Liver (tissue), 8 donors: ENCODE measurements at regions not wholly inside any gene's neighbourhood (a gene's known extent, or its start where the extent isn't known, plus 50 kb on each side); places are given as distances from the start of the nearest gene placed in this dataset.

Experiments
- DNase-seq: peaks from one replicate; pipeline ENCODE4 v3.0.0-alpha.2; 2017; ENCODE audit warnings: low spot score
- H3K27ac ChIP-seq, 2 donors: one replicate each; pipeline ENCODE4 v1.7.0; 2013; ENCODE audit warnings: inconsistent platforms in 2 of 2, low read length in 2 of 2, control low read depth in 1 of 2, low read depth in 1 of 2, mild to moderate bottlenecking in 1 of 2
- H3K27me3 ChIP-seq, 4 donors: one replicate each; pipeline versions ENCODE4 v1.6.1 to v1.7.0; 2013; ENCODE audit warnings: low read length in 3 of 4, inconsistent platforms in 1 of 4, mild to moderate bottlenecking in 1 of 4, moderate library complexity in 1 of 4; ENCODE audit not compliant: control insufficient read depth in 4 of 4, insufficient read depth in 4 of 4
- H3K36me3 ChIP-seq, 4 donors: one replicate each; pipeline versions ENCODE4 v1.6.1 to v1.7.0; 2013; ENCODE audit warnings: low read length in 3 of 4, mild to moderate bottlenecking in 3 of 4, low read depth in 1 of 4, moderate library complexity in 1 of 4; ENCODE audit not compliant: control insufficient read depth in 4 of 4, insufficient read depth in 3 of 4
- H3K4me1 ChIP-seq, 4 donors: one replicate each; pipeline versions ENCODE4 v1.6.1 to v1.7.0; 2013; ENCODE audit warnings: low read length in 3 of 4, mild to moderate bottlenecking in 3 of 4, moderate library complexity in 1 of 4; ENCODE audit not compliant: control insufficient read depth in 4 of 4, insufficient read depth in 4 of 4
- H3K4me3 ChIP-seq, 3 donors: one replicate each; pipeline versions ENCODE4 v1.6.1 to v1.7.0; 2013; ENCODE audit warnings: low read length in 3 of 3, control low read depth in 1 of 3, low read depth in 1 of 3, mild to moderate bottlenecking in 1 of 3
- H3K9ac ChIP-seq, 2 donors: one replicate each; pipeline ENCODE4 v1.7.0; 2013; ENCODE audit warnings: low read length in 2 of 2, mild to moderate bottlenecking in 2 of 2, moderate library complexity in 2 of 2, control low read depth in 1 of 2, low read depth in 1 of 2
- H3K9me3 ChIP-seq, 4 donors: one replicate each; pipeline versions ENCODE4 v1.6.1 to v1.7.0; 2013; ENCODE audit warnings: low read length in 3 of 4; ENCODE audit not compliant: control insufficient read depth in 4 of 4
- EGR1 ChIP-seq, 2 donors: IDR thresholded peaks; 2 replicates each; pipeline ENCODE4 v1.6.1; 2016 to 2018; ENCODE audit warnings: antibody characterized with exemption in 2 of 2, low read depth in 2 of 2
- FOXA1 ChIP-seq: IDR thresholded peaks from 2 replicates; pipeline ENCODE4 v1.6.1; 2016; ENCODE audit warnings: antibody characterized with exemption
- FOXA2 ChIP-seq: IDR thresholded peaks from 2 replicates; pipeline ENCODE4 v1.6.1; 2016; ENCODE audit warnings: antibody characterized with exemption
- GABPA ChIP-seq, 2 donors: IDR thresholded peaks in 1 of 2; conservative IDR thresholded peaks in 1 of 2; 2 replicates each; pipeline ENCODE4 v1.6.1; 2016; ENCODE audit warnings: antibody characterized with exemption in 2 of 2, mild to moderate bottlenecking in 1 of 2, moderate library complexity in 1 of 2
- HNF4A ChIP-seq, 2 donors: conservative IDR thresholded peaks; 2 replicates each; pipeline ENCODE4 v1.6.1; 2016; ENCODE audit warnings: antibody characterized with exemption in 2 of 2, mild to moderate bottlenecking in 2 of 2
- HNF4G ChIP-seq: IDR thresholded peaks from 2 replicates; pipeline ENCODE4 v1.6.1; 2016; ENCODE audit warnings: antibody characterized with exemption
- JUND ChIP-seq, 2 donors: IDR thresholded peaks; 2 replicates each; pipeline ENCODE4 v1.6.1; 2016; ENCODE audit warnings: antibody characterized with exemption in 2 of 2
- NR2F2 ChIP-seq: IDR thresholded peaks from 2 replicates; pipeline ENCODE4 v1.6.1; 2016; ENCODE audit warnings: antibody characterized with exemption
- RAD21 ChIP-seq, 2 donors: IDR thresholded peaks; 2 replicates each; pipeline ENCODE4 v1.6.1; 2016; ENCODE audit warnings: antibody characterized with exemption in 2 of 2, mild to moderate bottlenecking in 2 of 2
- RXRA ChIP-seq, 2 donors: IDR thresholded peaks; 2 replicates each; pipeline ENCODE4 v1.6.1; 2017 to 2018; ENCODE audit warnings: antibody characterized with exemption in 2 of 2, mild to moderate bottlenecking in 1 of 2
- SP1 ChIP-seq: IDR thresholded peaks from 2 replicates; pipeline ENCODE4 v1.6.1; 2018; ENCODE audit warnings: antibody characterized with exemption, mild to moderate bottlenecking
- TAF1 ChIP-seq: conservative IDR thresholded peaks from 2 replicates; pipeline ENCODE4 v1.6.1; 2016; ENCODE audit warnings: antibody characterized with exemption, mild to moderate bottlenecking
- YY1 ChIP-seq: IDR thresholded peaks from 2 replicates; pipeline ENCODE4 v1.6.1; 2016; ENCODE audit warnings: antibody characterized with exemption, mild to moderate bottlenecking
- WGBS: extraction: QIAGEN DNeasy Blood & Tissue Kit; methylation state at CpG from one replicate; pipeline ENCODE4 v1.1.7; 2013; 5-methylcytosine and 5-hydroxymethylcytosine counted together
- TF ChIP-seq, protein P1 (sequence below): IDR thresholded peaks from 2 replicates; pipeline ENCODE4 v1.6.1; 2016; ENCODE audit warnings: antibody characterized with exemption
- TF ChIP-seq, protein P2 (sequence below): fragments of 150-350 bp; IDR thresholded peaks from 2 replicates; pipeline ENCODE4 v1.5.1; 2017; ENCODE audit warnings: improper control_type of control experiment, low read depth, low read length; ENCODE audit not compliant: missing input control
- TF ChIP-seq, protein P3 (sequence below): IDR thresholded peaks from 2 replicates; pipeline ENCODE4 v1.6.1; 2016; ENCODE audit warnings: antibody characterized with exemption
- donor health status: healthy.
- donor health status: healthy.
- donor health status: healthy.
- donor health status: healthy.
- donor health status: healthy.

DNA sequence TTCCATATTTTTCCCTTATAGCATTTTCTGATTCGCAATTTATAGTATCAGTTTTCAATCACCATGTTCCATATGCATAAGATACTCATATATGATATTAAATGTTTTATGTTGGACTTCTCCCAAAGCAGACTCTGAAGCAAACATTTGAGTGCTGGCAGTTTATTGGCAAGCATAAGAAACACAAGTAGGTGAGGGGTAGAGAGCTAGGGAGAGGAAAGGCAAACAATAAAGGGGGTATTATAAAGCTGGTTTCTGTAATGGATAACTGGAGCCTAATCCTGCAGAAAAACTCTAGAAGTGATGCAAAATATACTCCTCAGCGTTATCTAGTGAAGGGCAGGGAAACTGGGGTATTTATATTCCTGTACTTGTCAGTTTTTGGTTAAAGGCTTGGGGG is 491.5 kb upstream of the TGFBR2 start:
- Histone ChIP-seq H3K4me1 (no peaks in the 10 kb centered on the region), H3K9me3 (no peaks in the 10 kb centered on the region), H3K27ac (no peak overlapping the region), H3K9ac (no peak overlapping the region), H3K4me3 (no peak overlapping the region), H3K36me3 (no peaks in the 10 kb centered on the region), H3K27me3 (no peaks in the 10 kb centered on the region)
- DNase-seq: no peak
- WGBS: 78% methylated on average over 2 of the region's 2 CpGs
- TF ChIP-seq HNF4G (no peak), TAF1 (no peak), JUND (IDR thresholded peaks at IDR 0.05) (no peak), FOXA1 (no peak), SP1 (no peak), HNF4A (conservative IDR thresholded peaks at IDR 0.05) (no peak), NR2F2 (no peak), RXRA (IDR thresholded peaks at IDR 0.05) (no peak), RAD21 (IDR thresholded peaks at IDR 0.05) (no peak)
- TF ChIP-seq, protein P1, sequence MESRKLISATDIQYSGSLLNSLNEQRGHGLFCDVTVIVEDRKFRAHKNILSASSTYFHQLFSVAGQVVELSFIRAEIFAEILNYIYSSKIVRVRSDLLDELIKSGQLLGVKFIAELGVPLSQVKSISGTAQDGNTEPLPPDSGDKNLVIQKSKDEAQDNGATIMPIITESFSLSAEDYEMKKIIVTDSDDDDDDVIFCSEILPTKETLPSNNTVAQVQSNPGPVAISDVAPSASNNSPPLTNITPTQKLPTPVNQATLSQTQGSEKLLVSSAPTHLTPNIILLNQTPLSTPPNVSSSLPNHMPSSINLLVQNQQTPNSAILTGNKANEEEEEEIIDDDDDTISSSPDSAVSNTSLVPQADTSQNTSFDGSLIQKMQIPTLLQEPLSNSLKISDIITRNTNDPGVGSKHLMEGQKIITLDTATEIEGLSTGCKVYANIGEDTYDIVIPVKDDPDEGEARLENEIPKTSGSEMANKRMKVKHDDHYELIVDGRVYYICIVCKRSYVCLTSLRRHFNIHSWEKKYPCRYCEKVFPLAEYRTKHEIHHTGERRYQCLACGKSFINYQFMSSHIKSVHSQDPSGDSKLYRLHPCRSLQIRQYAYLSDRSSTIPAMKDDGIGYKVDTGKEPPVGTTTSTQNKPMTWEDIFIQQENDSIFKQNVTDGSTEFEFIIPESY: no peak

DNA sequence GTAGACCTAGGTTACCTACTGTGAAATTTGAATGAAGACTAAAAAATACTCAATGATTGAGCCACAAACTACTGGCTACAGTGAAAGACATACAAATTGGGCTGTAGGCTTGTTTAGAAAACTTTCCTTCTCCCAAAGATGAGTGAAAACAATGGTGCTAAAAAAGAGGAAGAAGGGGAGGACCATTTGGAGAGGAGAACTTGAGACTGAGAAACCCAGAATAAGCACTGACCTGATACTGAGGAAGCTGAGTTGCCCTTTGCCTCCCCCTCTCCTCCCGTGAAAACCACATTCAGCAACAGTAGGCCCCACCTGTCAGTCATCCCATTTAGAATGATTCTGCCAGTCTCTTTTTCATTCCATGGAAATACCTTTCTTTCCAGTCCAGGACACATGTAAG is 484.0 kb upstream of the TGFBR2 start:
- Histone ChIP-seq H3K9me3 (no peaks in the 10 kb centered on the region), H3K4me3 (no peak overlapping the region), H3K27me3 (no peaks in the 10 kb centered on the region), H3K4me1 (no peaks in the 10 kb centered on the region), H3K9ac (no peak overlapping the region), H3K27ac (no peak overlapping the region), H3K36me3 (no peaks in the 10 kb centered on the region)
- no peak for DNase-seq
- TF ChIP-seq NR2F2: no peak
- WGBS: 74% methylated on average over 1 of the region's 1 CpG

DNA sequence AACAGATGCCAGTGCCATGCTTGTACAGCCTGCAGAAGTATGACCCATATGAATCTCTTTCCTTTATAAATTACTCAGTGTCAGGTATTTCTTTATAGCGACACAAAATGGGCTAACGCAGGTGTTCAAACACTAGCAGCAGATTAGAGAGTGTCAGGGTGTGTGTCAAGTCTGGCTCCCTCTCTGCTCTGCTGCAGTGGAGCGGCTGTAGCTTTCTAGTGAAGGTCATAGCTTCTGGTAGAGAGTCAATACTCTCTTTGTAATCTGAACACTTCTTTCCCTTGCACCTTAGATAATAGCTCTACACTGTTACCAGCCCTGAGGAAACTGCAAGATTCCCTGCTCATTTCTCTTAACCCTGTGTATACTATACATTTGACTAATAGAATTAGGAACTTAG is 483.2 kb upstream of the TGFBR2 start:
- WGBS: 91% methylated on average over 3 of the region's 3 CpGs
- DNase-seq: no peak
- H3K27me3 ChIP-seq: no peaks in the 10 kb centered on the region

More for the DNA sequence above, 483.2 kb upstream of the TGFBR2 start:
- Histone ChIP-seq H3K4me1 (no peaks in the 10 kb centered on the region), H3K36me3 (no peaks in the 10 kb centered on the region), H3K4me3 (no peak overlapping the region), H3K27ac (no peak overlapping the region), H3K9ac (no peak overlapping the region), H3K9me3 (no peaks in the 10 kb centered on the region)
- TF ChIP-seq RAD21 (IDR thresholded peaks at IDR 0.05) (no peak), HNF4A (conservative IDR thresholded peaks at IDR 0.05) (no peak), GABPA (IDR thresholded peaks at IDR 0.05 in 1 of 2, conservative IDR thresholded peaks at IDR 0.05 in 1 of 2) (no peak), NR2F2 (no peak), JUND (IDR thresholded peaks at IDR 0.05) (no peak), EGR1 (IDR thresholded peaks at IDR 0.05; ENCODE audit: low read depth in 2 of 2) (no peak), YY1 (no peak), SP1 (no peak), FOXA1 (no peak), FOXA2 (no peak), RXRA (IDR thresholded peaks at IDR 0.05) (no peak)
- TF ChIP-seq, protein P2, sequence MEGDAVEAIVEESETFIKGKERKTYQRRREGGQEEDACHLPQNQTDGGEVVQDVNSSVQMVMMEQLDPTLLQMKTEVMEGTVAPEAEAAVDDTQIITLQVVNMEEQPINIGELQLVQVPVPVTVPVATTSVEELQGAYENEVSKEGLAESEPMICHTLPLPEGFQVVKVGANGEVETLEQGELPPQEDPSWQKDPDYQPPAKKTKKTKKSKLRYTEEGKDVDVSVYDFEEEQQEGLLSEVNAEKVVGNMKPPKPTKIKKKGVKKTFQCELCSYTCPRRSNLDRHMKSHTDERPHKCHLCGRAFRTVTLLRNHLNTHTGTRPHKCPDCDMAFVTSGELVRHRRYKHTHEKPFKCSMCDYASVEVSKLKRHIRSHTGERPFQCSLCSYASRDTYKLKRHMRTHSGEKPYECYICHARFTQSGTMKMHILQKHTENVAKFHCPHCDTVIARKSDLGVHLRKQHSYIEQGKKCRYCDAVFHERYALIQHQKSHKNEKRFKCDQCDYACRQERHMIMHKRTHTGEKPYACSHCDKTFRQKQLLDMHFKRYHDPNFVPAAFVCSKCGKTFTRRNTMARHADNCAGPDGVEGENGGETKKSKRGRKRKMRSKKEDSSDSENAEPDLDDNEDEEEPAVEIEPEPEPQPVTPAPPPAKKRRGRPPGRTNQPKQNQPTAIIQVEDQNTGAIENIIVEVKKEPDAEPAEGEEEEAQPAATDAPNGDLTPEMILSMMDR: no peak
- TF ChIP-seq, protein P3, sequence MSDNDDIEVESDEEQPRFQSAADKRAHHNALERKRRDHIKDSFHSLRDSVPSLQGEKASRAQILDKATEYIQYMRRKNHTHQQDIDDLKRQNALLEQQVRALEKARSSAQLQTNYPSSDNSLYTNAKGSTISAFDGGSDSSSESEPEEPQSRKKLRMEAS: no peak
- TF ChIP-seq, protein P1: no peak
